NCI-H1694 (cell line): ENCODE measurements at regions not wholly inside any gene's neighbourhood (a gene's known extent, or its start where the extent isn't known, plus 50 kb on each side); places are given as distances from the start of the nearest gene placed in this dataset.
"Not testable (repeated sequence)": the region's sequence is repeated elsewhere in the genome, so short reads cannot be mapped to it uniquely, and the experiment has no call there.

Source experiments
- DNase-seq: peaks from one replicate; lab custom pipeline; 2025; lab: John Stamatoyannopoulos, UW

DNA sequence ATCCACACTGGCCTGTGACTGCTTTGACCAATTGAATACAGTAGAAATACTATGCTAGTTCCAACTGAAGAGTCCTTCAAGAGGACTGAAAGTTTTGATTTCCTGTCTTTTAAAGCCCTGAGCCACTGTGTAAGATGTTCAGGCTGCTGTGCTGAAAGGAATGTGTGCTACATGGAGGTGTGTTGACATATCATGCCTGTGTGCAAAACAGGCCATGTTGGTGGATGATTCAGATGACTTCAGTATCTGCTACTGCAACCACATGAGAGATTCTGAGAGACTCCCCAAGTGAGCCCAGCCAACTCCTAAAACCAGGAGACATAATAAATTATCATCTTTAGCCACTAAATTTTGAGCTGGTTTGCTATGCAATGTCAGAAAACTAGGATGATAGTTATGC lies 662.9 kb downstream of the ZEB2 start:
- no peak for DNase-seq

DNA sequence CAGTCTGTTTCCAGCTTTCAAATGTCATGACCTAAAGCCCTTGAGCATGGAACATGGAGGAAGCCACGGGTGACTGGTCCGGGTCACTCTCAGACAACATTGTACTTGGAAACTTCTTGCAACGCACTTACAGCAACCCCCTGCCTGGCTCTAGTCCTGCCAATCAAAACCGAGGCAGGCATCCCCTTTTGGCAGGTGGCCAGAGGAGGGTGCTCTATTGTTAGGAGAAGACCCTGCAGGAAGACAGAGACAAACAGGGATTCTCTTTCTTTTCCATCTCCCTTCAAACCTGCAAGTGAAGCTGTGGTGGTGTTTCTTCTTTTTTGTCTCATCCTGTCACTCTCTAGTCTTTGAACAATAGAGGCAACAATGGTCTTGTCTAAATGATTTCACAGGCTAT lies 667.2 kb downstream of the ZEB2 start:
- DNase-seq: no peak

- DNase-seq: no peak
Measured at GRCh38 chr2:143850084-143850483, 669.8 kb downstream of the ZEB2 start.

GRCh38 chr2:143847257-143847656 lies 672.7 kb downstream of the ZEB2 start:
- no peak for DNase-seq

DNA sequence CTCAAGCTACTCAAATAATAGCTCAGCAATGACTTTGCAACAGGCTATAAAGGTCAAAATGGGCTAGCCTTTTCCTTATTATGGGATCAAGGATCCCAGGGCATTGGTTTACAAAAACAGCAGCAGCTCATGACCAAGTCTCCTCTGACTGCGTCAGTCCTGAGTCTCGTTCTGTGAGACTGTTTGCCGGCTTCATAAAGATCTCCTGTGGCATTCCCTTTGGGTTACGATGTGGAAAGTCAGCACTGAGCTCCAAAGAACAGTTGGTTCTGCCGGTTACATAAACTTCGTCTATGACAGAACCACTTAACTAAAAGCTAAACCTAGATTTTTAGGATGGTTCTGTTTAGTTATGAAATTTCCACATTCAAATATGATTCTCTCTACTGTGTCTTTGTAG lies 674.9 kb downstream of the ZEB2 start:
- DNase-seq: no peak

- no peak for DNase-seq
Measured at GRCh38 chr2:143843686-143844085, 676.2 kb downstream of the ZEB2 start.

DNA sequence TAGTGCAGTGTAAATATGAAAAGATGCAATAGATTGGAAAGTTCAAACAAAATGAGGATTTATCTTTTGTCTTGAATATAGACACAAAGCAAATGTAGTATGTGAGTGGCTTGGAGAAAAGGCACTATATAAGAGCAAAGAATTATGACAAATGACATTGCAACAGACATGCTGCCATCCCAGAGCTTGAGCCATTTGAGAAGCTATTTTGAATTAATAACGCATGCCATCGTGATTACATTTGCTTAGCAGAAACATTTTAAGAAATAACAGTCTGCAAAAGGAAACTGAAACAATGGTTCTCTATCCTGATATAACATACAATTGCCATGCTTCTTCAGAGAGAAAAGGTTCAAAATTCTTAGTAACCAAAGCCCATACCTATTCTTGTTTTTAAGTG lies 677.1 kb downstream of the ZEB2 start:
- no peak for DNase-seq

GRCh38 chr2:143841935-143842334 lies 678.0 kb downstream of the ZEB2 start:
- DNase-seq: no peak

- DNase-seq: no peak
Measured at GRCh38 chr2:143840601-143841000, 679.3 kb downstream of the ZEB2 start.

DNA sequence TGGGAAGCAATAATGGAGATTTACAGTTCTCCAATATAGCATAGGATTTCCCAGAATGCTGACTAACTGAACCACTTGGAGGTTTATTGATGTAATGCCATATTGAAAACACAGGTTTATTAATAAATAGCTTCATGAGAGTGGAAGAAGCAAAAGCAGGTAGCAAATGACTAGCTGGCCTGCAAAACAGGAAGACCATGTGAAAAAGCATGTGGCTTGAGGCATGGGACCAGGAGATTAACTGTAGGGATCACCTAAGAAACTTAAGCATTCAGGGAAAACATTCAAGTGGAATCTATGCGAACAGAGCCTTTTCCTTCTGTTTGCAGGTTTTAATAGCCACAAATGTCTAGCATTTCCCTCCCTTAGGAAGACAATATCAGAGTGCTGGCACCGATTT lies 679.7 kb downstream of the ZEB2 start:
- no peak for DNase-seq

GRCh38 chr2:143839456-143839855 lies 680.5 kb downstream of the ZEB2 start:
- DNase-seq: no peak

DNA sequence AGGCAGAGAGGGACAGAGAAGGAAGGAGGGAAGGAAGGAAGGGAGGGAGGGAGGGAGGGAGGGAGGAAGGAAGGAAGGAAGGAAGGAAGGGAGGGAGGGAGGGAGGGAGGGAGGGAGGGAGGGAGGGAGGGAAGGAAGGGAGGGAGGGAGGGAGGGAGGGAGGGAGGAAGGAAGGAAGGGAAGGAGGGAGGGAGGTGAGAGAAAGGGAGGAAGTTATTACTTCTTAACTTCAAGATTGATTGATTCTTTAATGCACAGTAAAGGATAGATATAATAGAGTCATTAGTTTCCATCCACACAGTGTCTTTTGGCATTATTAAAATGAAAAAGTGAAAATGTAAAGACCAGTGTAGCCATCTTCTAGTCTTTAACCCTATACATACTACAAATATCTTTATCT lies 682.9 kb downstream of the ZEB2 start:
- DNase-seq: not testable (repeated sequence)

DNA sequence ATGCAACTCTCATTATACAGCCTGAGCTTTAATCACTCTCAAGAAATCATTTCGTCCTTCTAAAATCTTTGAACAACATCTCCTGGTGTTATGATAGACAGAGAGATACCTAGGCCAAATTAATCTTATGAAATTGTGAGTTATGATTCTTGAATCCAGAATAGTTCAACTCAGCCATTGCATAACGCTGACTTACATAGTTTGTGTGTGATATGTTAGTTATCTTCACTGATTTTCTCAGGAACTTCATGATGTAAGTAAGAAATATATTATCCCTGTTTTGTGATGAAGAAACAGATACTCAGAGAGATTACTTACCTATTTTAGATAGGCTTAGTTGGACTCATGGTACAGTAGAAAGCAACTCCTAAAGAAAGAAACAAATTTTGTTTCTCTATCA lies 684.4 kb downstream of the ZEB2 start:
- DNase-seq: no peak

DNA sequence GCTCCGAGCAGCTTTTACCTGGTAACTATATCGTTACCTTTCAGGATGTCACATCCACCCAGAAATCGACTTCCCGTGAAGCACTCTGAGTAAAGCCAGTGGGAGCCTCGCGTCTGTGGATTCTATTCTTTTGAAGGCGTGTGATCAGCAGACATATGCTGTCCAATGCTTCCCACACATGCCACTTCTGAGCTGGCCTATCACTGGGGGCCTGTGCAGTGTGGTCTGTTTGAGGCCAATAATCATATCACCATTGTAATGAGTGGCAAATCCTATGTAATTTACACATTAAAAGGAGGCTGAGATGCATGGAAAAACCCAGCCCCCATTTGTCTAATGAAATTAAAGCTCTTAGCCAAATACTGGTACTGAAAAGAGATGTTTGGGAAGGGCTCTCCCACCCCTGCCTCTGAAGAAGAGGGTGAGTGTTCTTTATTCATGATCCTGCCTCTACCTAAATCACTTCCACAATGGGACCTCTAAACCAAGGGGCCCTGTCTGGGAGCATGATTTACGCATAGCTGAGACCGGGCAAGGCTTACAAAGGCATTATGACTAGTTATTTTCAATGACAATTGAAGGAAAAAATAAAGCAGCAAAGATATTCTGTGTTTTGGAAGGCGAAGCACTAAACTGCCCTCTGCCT lies 686.8 kb downstream of the ZEB2 start:
- no peak for DNase-seq

DNA sequence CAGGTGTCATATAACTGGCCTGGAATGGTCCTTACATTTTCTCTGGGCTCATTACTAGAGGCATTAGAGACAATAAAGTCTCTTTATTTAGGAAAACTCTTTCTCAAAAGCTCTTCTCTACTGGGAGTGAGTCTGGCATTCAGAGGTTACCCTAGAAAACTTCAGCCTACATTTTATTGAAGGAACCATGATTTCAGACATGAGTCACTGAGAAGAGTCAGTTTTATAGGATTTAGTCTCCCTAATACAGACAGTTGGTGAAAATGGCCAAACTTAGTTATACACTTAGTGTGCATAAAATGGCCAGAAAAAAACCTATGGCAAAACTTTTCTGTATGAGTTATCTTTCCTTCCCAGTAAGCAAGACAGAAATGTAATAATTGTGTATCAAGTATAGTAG lies 689.4 kb downstream of the ZEB2 start:
- DNase-seq: no peak

GRCh38 chr2:143828763-143829537 lies 691.0 kb downstream of the ZEB2 start:
- DNase-seq: no peak

GRCh38 chr2:143824791-143825190 lies 695.1 kb downstream of the ZEB2 start:
- DNase-seq: no peak

- no peak for DNase-seq
Measured at GRCh38 chr2:143823876-143824275, 694.7 kb downstream of the ARHGAP15 start.

DNA sequence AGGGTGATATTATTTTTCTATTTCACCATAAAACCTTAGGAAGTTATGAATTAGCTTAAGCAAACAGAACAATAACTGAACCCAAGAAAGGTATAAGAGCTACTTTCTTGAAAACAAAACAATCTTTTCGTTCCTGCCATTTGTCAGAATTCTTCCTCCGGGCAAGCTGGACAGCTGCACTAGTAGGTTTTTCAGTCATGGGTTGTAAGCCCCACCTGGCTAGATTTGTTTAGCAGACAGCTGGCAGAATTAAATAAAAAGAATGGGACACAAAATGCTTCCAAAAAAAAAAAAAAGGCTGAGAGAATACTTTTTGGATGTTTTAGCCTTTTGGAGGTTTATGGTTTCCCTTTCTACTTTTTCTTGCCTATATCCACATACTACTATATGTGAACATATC lies 694.1 kb downstream of the ARHGAP15 start:
- DNase-seq: no peak

GRCh38 chr2:143822736-143823135 lies 693.5 kb downstream of the ARHGAP15 start:
- DNase-seq: no peak

DNA sequence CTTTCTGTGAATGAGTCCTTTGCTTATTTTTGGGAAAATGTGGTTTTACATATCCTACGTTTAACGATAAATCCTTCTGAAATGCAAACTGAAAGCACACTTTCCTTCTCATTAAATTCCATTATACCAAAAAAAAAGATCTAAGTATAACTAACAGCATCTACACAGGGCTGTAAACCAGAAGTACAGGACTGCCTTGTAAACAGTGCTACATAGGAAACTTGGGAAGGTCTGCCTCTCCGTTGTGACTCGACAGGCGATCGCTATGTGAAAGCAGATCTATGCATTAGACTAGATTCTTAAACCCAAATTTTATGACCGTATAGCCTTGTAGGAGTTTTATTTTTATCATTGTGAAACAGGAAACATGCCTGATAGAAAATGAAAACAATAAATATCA lies 690.5 kb downstream of the ARHGAP15 start:
- DNase-seq: no peak

DNA sequence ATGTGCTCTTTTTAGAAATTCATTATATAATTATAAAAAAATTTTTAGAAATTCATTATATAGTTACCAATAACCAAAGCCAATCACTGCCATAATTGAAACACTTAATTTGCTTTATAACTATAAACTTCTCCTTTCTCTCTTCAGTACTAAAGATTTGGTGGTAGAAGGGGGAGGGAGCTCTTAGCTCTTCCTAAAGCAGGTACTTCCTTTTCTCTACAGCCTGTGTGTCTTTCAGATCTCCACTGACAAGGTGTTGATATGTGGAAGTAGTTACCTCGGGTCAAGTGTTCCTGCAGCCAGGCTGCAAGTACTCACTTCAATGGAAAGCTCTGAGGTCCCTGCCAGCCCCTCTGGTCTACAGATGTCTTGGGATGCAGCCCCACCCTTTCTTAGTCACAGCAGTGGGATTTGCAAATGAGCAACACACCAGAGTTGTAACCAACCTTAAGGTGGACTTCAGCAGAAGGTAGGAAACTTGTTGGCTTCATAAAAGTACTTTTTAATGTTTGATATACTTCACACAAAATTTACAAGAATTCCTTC lies 690.0 kb downstream of the ARHGAP15 start:
- DNase-seq: no peak
